ENCODE measurements at regions not wholly inside any gene's neighbourhood (a gene's known extent, or its start where the extent isn't known, plus 50 kb on each side); places are given as distances from the start of the nearest gene placed in this dataset.

DNA sequence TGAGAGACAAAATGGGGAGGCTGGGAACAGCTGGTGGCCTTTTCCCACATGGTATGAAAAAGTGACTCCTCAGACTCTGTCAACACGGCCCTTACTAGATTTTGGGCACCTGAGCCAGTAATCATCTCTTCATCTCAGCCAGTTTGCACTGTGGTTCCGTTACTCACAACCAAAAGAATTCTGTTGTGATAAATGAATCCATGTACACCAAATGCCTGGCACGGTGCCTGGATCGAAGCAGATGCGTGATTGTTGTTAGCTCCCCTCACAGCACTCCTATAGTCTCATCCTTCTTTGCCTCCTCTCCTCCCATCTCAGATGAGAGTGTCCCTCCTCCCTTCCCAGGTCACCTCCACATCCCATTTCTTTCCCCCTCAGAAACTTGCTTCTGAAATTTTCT, 57.9 kb upstream of the GJB5 start:
- no peak for DNase-seq (ENCODE audit: low read depth in 2 of 2)

DNA sequence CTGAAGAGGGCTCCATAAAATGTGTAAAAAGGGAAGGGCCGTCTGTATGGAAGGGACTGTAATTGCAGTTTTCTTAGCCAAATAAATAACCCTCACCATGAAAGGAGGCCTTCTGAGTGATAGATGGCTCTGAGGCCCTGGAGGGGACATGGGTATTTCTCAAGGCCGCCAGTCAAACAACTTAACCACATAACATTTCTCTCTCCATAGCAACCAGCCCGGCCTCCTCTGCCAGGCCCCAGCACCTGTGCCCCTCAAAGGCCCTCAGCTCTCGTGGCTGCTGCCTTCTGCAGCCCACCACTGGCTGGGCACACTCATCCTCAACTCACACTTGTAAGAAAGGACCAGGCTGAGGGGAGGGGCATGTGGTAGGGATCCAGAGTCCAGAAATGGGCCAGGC, 57.0 kb upstream of the GJB5 start:
- no peak for DNase-seq (ENCODE audit: low read depth in 2 of 2)

DNA sequence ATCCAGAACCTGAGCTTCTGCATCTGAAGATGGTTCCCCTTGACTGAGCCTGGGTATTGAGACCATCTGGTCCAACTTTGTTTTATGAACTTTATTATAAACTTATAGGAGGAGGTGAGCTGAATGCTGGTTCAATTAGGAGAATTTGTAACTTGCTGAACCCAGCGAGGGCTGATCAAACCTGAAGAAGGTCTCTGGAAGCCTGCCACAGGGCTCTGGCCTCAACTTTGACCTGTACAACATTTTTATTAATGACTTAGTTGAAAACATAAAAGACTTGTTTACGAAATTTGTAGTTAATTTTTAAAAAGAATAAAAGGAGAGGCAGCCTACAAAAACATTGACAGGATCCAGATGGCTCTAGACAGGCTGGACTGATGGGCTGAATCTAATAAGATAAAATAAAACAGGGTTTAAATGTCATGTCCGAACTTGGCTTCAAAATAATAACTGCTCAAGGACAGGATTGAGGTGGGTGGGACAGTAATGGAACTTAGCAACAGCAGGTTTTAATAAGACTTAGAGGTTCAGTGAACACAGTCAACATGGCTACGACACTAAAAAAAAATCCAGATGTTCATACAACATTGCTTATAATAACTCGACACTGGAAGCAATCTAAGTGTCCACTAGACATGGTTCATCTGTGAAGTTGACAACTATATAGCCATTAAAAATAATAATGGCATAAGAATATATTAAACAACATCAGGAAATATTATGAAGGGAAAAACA, 53.4 kb upstream of the GJB5 start:
- DNase-seq (ENCODE audit: low read depth in 2 of 2), result no peak
